Karpas-422 (cell line): ENCODE measurements at regions not wholly inside any gene's neighbourhood (a gene's known extent, or its start where the extent isn't known, plus 50 kb on each side); places are given as distances from the start of the nearest gene placed in this dataset.

Experiments
- DNase-seq: peaks from one replicate; pipeline ENCODE4 v3.0.0-alpha.2; 2015
- H2AFZ ChIP-seq: fragments of 200-600 bp; sonication (generic); 2 replicates; pipeline ENCODE4 v1.6.1; 2014; ENCODE audit warnings: antibody characterized with exemption, low read length, mixed read lengths
- H3K27ac ChIP-seq: fragments of 200-600 bp; sonication (generic); 2 replicates; pipeline ENCODE4 v1.5.1; 2014; ENCODE audit warnings: mild to moderate bottlenecking, low read length, moderate library complexity
- H3K27me3 ChIP-seq: fragments of 200-600 bp; sonication (generic); 2 replicates; pipeline ENCODE4 v1.6.1; 2014; ENCODE audit warnings: low read length, mixed read lengths
- H3K36me3 ChIP-seq: fragments of 200-600 bp; sonication (generic); 2 replicates; pipeline ENCODE4 v1.6.1; 2014; ENCODE audit warnings: low read length, mixed read lengths; ENCODE audit not compliant: insufficient read depth
- H3K4me1 ChIP-seq: fragments of 200-600 bp; sonication (generic); 2 replicates; pipeline ENCODE4 v1.6.1; 2014; ENCODE audit warnings: mild to moderate bottlenecking, low read length, mixed read lengths
- H3K4me2 ChIP-seq: fragments of 200-600 bp; sonication (generic); 2 replicates; pipeline ENCODE4 v1.6.1; 2014; ENCODE audit warnings: low read length, low read depth, mild to moderate bottlenecking; ENCODE audit not compliant: poor library complexity, severe bottlenecking
- H3K4me3 ChIP-seq: fragments of 200-600 bp; sonication (generic); 2 replicates; pipeline ENCODE4 v1.5.1; 2014; ENCODE audit warnings: mild to moderate bottlenecking, antibody characterized with exemption, low read length, mixed read lengths
- H3K79me2 ChIP-seq: fragments of 200-600 bp; sonication (generic); 2 replicates; pipeline ENCODE4 v1.6.1; 2014; ENCODE audit warnings: mild to moderate bottlenecking, low read length, mixed read lengths
- H3K9ac ChIP-seq: fragments of 200-600 bp; sonication (generic); 2 replicates; pipeline ENCODE4 v1.6.0; 2014; ENCODE audit warnings: low read length
- H3K9me2 ChIP-seq: fragments of 200-600 bp; sonication (generic), shearing (Covaris generic); replicated peaks from 2 replicates; pipeline ENCODE4 v1.6.0; 2014; ENCODE audit warnings: mild to moderate bottlenecking, low read length, moderate library complexity; ENCODE audit not compliant: insufficient read depth
- H3K9me3 ChIP-seq: fragments of 300-700, 200-600 bp; sonication (generic); 2 replicates; pipeline ENCODE4 v1.6.1; 2014; ENCODE audit warnings: low read length, mixed read lengths
- H4K20me1 ChIP-seq: fragments of 200-600 bp; sonication (generic); 2 replicates; pipeline ENCODE4 v1.6.1; 2014; ENCODE audit warnings: mild to moderate bottlenecking, antibody characterized with exemption, low read length, low read depth; ENCODE audit not compliant: insufficient read depth

- no peaks in the 10 kb centered on the region for H3K9me2 ChIP-seq
- H3K9ac ChIP-seq, result no peak overlapping the region
- DNase-seq, result no peak
- H3K4me2 ChIP-seq, result no peak overlapping the region
- H3K79me2 ChIP-seq, result no peaks in the 10 kb centered on the region
- H2AFZ ChIP-seq, result no peak overlapping the region
- no peak overlapping the region for H3K27ac ChIP-seq
- no peaks in the 10 kb centered on the region for H3K36me3 ChIP-seq
- H3K9me3 ChIP-seq, result no peaks in the 10 kb centered on the region
- no peaks in the 10 kb centered on the region for H4K20me1 ChIP-seq
- no peaks in the 10 kb centered on the region for H3K4me1 ChIP-seq
- no peaks in the 10 kb centered on the region for H3K27me3 ChIP-seq
- H3K4me3 ChIP-seq, result no peak overlapping the region
Measured at GRCh38 chr10:30116041-30116491, 56.7 kb upstream of the JCAD start.

GRCh38 chr10:30115626-30115940, 56.2 kb upstream of the JCAD start:
- DNase-seq, result no peak
- H3K36me3 ChIP-seq, result no peaks in the 10 kb centered on the region
- H3K4me3 ChIP-seq, result no peak overlapping the region
- no peaks in the 10 kb centered on the region for H3K9me3 ChIP-seq
- H3K9ac ChIP-seq, result no peak overlapping the region
- H2AFZ ChIP-seq, result no peak overlapping the region
- H3K27ac ChIP-seq, result no peak overlapping the region
- no peaks in the 10 kb centered on the region for H3K79me2 ChIP-seq
- no peak overlapping the region for H3K4me2 ChIP-seq
- no peaks in the 10 kb centered on the region for H4K20me1 ChIP-seq
- no peaks in the 10 kb centered on the region for H3K9me2 ChIP-seq
- H3K4me1 ChIP-seq, result no peaks in the 10 kb centered on the region
- no peaks in the 10 kb centered on the region for H3K27me3 ChIP-seq

- Histone ChIP-seq H3K9me2 (no peaks in the 10 kb centered on the region), H3K4me1 (no peaks in the 10 kb centered on the region), H3K27me3 (no peaks in the 10 kb centered on the region), H3K79me2 (no peaks in the 10 kb centered on the region), H3K36me3 (no peaks in the 10 kb centered on the region), H3K4me2 (no peak overlapping the region), H3K27ac (no peak overlapping the region), H3K4me3 (no peak overlapping the region), H4K20me1 (no peaks in the 10 kb centered on the region), H3K9ac (no peak overlapping the region), H2AFZ (no peak overlapping the region), H3K9me3 (no peaks in the 10 kb centered on the region)
- DNase-seq, result no peak
Measured at GRCh38 chr10:30114881-30115625, 55.7 kb upstream of the JCAD start.

- Histone ChIP-seq H3K9me2 (no peaks in the 10 kb centered on the region), H3K27ac (no peak overlapping the region), H3K79me2 (no peaks in the 10 kb centered on the region), H4K20me1 (no peaks in the 10 kb centered on the region), H3K36me3 (no peaks in the 10 kb centered on the region), H3K9me3 (no peaks in the 10 kb centered on the region), H3K4me2 (no peak overlapping the region), H3K27me3 (no peaks in the 10 kb centered on the region), H3K4me1 (no peaks in the 10 kb centered on the region), H2AFZ (no peak overlapping the region), H3K9ac (no peak overlapping the region), H3K4me3 (no peak overlapping the region)
- DNase-seq, result no peak
Measured at GRCh38 chr10:30114401-30114800, 55.0 kb upstream of the JCAD start.

- Histone ChIP-seq H2AFZ (no peak overlapping the region), H4K20me1 (no peaks in the 10 kb centered on the region), H3K4me2 (no peak overlapping the region), H3K27me3 (no peaks in the 10 kb centered on the region), H3K9ac (no peak overlapping the region), H3K27ac (no peak overlapping the region), H3K36me3 (no peaks in the 10 kb centered on the region), H3K9me2 (no peaks in the 10 kb centered on the region), H3K9me3 (no peaks in the 10 kb centered on the region), H3K79me2 (no peaks in the 10 kb centered on the region), H3K4me1 (no peaks in the 10 kb centered on the region), H3K4me3 (no peak overlapping the region)
- no peak for DNase-seq
Measured at GRCh38 chr10:30111340-30112022, 52.1 kb upstream of the JCAD start.
